Suprapubic skin (tissue), 4 donors: ENCODE measurements at regions not wholly inside any gene's neighbourhood (a gene's known extent, or its start where the extent isn't known, plus 50 kb on each side); places are given as distances from the start of the nearest gene placed in this dataset.

Source experiments
- DNase-seq, 2 donors: peaks; one replicate each; pipeline ENCODE4 v3.0.0-alpha.2; 2019; ENCODE audit warnings: low spot score in 2 of 2
- H3K27ac ChIP-seq: fragments of 200-600 bp; sonication (generic); one replicate; pipeline ENCODE4 v1.5.1; 2019
- H3K27me3 ChIP-seq: fragments of 200-600 bp; sonication (generic); one replicate; pipeline ENCODE4 v1.5.1; 2019
- H3K36me3 ChIP-seq: fragments of 200-600 bp; sonication (generic); one replicate; pipeline ENCODE4 v1.5.1; 2019
- H3K4me1 ChIP-seq: fragments of 200-600 bp; sonication (generic); one replicate; pipeline ENCODE4 v1.5.1; 2019
- H3K4me3 ChIP-seq: fragments of 200-600 bp; sonication (generic); one replicate; pipeline ENCODE4 v1.5.1; 2019; ENCODE audit warnings: mild to moderate bottlenecking
- H3K9me3 ChIP-seq: fragments of 200-600 bp; sonication (generic); one replicate; pipeline ENCODE4 v1.5.1; 2019
- EP300 ChIP-seq: sonication (generic); formaldehyde crosslinking; IDR thresholded peaks from one replicate; pipeline ENCODE4 v1.6.1; 2017; ENCODE audit warnings: antibody characterized with exemption
- POLR2A ChIP-seq, 2 donors: fragments of 450-650 bp; IDR thresholded peaks; one replicate each; pipeline ENCODE4 v1.6.1; 2017; ENCODE audit warnings: antibody characterized with exemption in 2 of 2, mild to moderate bottlenecking in 2 of 2, moderate library complexity in 2 of 2
- POLR2AphosphoS5 ChIP-seq, 3 donors: sonication (generic); formaldehyde crosslinking; IDR thresholded peaks; one replicate each; pipeline ENCODE4 v1.6.1; 2017; ENCODE audit warnings: antibody characterized with exemption in 3 of 3
- WGBS: methylation state at CpG from one replicate; pipeline ENCODE4 v1.1.5; 2018; 5-methylcytosine and 5-hydroxymethylcytosine counted together
- TF ChIP-seq, protein P1 (sequence below), 2 donors: fragments of 200-600 bp in 1 of 2; fragments of 450-650 bp in 1 of 2; sonication (generic) in 1 of 2; IDR thresholded peaks; one replicate each; pipeline ENCODE4 v1.5.1; 2016 to 2019; ENCODE audit warnings: antibody characterized with exemption in 2 of 2, mild to moderate bottlenecking in 1 of 2, moderate library complexity in 1 of 2

DNA sequence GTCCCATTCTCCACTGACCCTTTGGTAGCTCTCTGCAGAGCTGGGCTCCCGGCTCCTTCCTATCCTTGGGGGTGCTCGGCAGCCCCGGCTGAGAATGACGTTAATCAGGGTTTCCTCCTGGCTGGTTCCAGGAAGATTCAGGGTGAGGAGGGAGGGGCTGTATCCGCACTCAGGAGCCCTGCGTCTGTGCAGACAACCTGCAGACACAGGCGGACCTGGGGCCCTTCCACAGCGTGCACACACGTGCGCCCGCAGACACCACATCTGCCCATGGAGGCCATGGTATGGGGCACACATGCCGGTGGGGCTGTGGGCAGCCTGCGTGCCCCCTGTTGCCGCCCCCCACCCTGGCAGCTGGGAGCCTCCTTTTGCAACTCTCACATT is 66.6 kb upstream of the RNU6ATAC start:
- WGBS, result 10% methylated on average over 3 of the region's 14 CpGs
- no peaks in the 10 kb centered on the region for H3K9me3 ChIP-seq
- peaks cover 19% of the 10 kb centered on the region for H3K27me3 ChIP-seq
- no peaks in the 10 kb centered on the region for H3K36me3 ChIP-seq
- DNase-seq, result no peak
- TF ChIP-seq, protein P1, sequence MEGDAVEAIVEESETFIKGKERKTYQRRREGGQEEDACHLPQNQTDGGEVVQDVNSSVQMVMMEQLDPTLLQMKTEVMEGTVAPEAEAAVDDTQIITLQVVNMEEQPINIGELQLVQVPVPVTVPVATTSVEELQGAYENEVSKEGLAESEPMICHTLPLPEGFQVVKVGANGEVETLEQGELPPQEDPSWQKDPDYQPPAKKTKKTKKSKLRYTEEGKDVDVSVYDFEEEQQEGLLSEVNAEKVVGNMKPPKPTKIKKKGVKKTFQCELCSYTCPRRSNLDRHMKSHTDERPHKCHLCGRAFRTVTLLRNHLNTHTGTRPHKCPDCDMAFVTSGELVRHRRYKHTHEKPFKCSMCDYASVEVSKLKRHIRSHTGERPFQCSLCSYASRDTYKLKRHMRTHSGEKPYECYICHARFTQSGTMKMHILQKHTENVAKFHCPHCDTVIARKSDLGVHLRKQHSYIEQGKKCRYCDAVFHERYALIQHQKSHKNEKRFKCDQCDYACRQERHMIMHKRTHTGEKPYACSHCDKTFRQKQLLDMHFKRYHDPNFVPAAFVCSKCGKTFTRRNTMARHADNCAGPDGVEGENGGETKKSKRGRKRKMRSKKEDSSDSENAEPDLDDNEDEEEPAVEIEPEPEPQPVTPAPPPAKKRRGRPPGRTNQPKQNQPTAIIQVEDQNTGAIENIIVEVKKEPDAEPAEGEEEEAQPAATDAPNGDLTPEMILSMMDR (IDR thresholded peaks at IDR 0.05), result no peak
- TF ChIP-seq EP300 (no peak), POLR2A (IDR thresholded peaks at IDR 0.05) (no peak), POLR2AphosphoS5 (IDR thresholded peaks at IDR 0.05) (no peak)
- H3K27ac ChIP-seq, result no peak overlapping the region
- H3K4me1 ChIP-seq, result peaks cover 55% of the 10 kb centered on the region
- no peak overlapping the region for H3K4me3 ChIP-seq

DNA sequence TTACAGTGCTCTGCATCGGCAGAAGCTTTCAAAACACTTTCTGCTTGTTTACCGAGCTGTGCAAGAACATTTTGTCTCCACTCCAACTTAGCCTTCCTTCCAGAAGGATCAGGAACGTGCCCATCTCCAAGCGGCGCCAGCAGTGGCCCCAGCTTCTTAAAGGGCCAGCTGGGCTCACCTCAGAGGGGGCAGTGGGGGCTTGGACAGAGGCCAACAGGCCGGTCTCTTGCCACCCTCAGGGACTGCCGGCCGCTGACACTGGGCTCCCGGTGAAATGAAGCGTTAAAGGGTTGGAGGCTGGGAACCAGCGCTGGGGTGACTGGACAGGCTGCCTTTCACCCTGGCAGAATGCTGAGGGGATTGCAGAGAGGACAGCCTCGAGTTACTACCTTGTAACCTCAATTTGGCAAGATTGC is 67.0 kb upstream of the RNU6ATAC start:
- Histone ChIP-seq H3K9me3 (no peaks in the 10 kb centered on the region), H3K4me3 (no peak overlapping the region), H3K4me1 (peaks cover 58% of the 10 kb centered on the region), H3K36me3 (no peaks in the 10 kb centered on the region), H3K27me3 (peaks cover 16% of the 10 kb centered on the region), H3K27ac (no peak overlapping the region)
- WGBS, result 14% methylated on average over 5 of the region's 12 CpGs
- TF ChIP-seq POLR2A (IDR thresholded peaks at IDR 0.05) (no peak), POLR2AphosphoS5 (IDR thresholded peaks at IDR 0.05) (no peak), EP300 (no peak)
- TF ChIP-seq, protein P1 (IDR thresholded peaks at IDR 0.05), result no peak
- no peak for DNase-seq

DNA sequence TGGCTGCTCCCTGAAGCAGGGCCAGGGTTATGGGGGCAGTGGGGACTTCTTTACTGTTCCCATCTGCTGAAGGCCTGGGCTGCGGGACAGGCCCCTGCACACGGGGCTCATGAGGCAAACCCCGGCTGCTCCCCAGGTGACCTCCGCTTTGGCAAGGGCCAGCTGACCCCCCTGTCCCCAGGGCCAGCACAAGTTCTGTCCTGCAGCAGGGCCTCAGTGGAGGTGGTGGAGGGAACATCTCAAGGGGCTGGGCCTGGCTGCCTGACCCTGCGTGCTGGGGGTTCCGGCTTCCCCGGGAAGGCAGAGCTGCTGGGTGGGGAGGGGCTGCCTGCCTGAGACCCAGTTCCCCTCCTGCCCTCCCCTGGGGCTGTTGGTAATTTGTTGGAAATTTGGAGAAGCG is 67.4 kb upstream of the RNU6ATAC start:
- DNase-seq, result no peak
- Histone ChIP-seq H3K4me3 (no peak overlapping the region), H3K9me3 (no peaks in the 10 kb centered on the region), H3K36me3 (no peaks in the 10 kb centered on the region), H3K27me3 (peaks cover 18% of the 10 kb centered on the region), H3K4me1 (peaks cover 59% of the 10 kb centered on the region), H3K27ac (no peak overlapping the region)
- TF ChIP-seq POLR2AphosphoS5 (IDR thresholded peaks at IDR 0.05) (no peak), EP300 (no peak), POLR2A (IDR thresholded peaks at IDR 0.05) (no peak)
- TF ChIP-seq, protein P1 (IDR thresholded peaks at IDR 0.05), result no peak
- WGBS, result 100% methylated on average over 3 of the region's 8 CpGs

DNA sequence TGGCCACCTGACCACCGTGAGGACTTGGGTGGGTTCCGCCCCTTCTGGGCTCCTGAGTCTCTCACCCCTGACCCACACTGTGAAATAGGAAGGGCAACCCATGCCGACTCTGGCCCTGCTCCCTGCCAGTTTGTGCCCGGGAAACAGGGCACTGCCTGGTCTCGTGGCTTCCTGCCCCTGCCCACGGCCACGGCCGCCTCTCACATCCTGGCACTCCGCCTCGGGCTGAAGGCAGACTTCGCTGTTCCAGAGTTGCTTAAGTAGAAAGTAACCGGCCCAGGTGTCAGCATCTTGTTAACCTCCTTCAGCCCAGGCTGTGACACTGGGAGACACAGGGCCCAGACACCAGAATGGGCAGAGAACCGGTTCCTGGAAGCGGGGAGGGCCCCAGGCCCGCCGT is 68.7 kb upstream of the RNU6ATAC start:
- no peak overlapping the region for H3K27ac ChIP-seq
- peaks cover 22% of the 10 kb centered on the region for H3K27me3 ChIP-seq
- no peaks in the 10 kb centered on the region for H3K9me3 ChIP-seq
- TF ChIP-seq, protein P1 (IDR thresholded peaks at IDR 0.05), result no peak
- 40% methylated on average over 1 of the region's 16 CpGs for WGBS
- H3K4me1 ChIP-seq, result peaks cover 59% of the 10 kb centered on the region
- no peak overlapping the region for H3K4me3 ChIP-seq
- no peak for DNase-seq
- no peaks in the 10 kb centered on the region for H3K36me3 ChIP-seq

DNA sequence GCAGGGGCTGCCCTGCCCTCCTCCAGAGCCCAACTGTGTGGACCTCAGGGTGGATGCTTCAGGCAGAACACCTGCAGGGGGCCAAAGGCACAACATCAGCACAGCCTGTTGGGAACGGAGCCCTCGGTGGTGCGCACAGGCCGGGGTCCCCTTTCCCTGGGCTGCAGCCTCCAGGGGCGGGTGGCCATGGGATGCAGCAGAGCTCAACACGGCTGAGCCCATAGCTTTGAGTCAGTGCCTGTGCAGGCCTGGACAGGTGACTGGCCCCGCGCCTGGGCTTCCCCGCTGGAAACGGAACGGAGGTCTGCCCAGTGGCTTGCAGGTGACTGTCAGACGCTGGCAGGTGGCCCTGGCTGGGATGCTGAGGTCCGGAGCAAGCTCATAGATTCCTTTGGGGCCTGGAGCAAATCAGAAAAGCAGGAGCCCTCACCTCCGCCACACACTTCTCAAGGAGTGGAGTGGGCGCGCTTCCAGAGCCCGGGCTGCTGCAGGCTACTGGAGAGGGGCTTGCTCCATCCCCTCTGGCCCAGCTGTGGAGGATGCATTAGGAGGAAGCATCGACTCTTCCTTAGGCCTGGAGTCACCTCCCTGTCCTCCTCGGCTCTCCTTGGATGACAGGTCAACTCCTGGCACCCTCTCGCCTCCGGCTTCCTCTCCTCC is 69.8 kb upstream of the RNU6ATAC start:
- no peak for TF ChIP-seq EP300
- TF ChIP-seq, protein P1 (IDR thresholded peaks at IDR 0.05), result no peak
- Histone ChIP-seq H3K27ac (no peak overlapping the region), H3K4me1 (peaks cover 59% of the 10 kb centered on the region), H3K9me3 (no peaks in the 10 kb centered on the region), H3K4me3 (no peak overlapping the region), H3K36me3 (no peaks in the 10 kb centered on the region), H3K27me3 (peaks cover 18% of the 10 kb centered on the region)
- WGBS, result 58% methylated on average over 4 of the region's 21 CpGs
- DNase-seq, result no peak
